ENCODE measurements at regions not wholly inside any gene's neighbourhood (a gene's known extent, or its start where the extent isn't known, plus 50 kb on each side); places are given as distances from the start of the nearest gene placed in this dataset.
"Not testable (repeated sequence)": the region's sequence is repeated elsewhere in the genome, so short reads cannot be mapped to it uniquely, and the experiment has no call there.

GRCh38 chr6:126976253-126976797 is 142.1 kb upstream of the RSPO3 start:
- Histone ChIP-seq H3K4me1 (ENCODE audit: insufficient read depth, low read length, severe bottlenecking) (no peaks in the 10 kb centered on the region), H4K20me1 (ENCODE audit: insufficient read depth, low read length) (no peaks in the 10 kb centered on the region), H3K9me3 (ENCODE audit: low read length) (no peaks in the 10 kb centered on the region), H2AFZ (ENCODE audit: low read length) (no peak overlapping the region), H3K27me3 (ENCODE audit: insufficient read depth, low read length) (no peaks in the 10 kb centered on the region), H3K27ac (ENCODE audit: low read depth, low read length, poor library complexity, severe bottlenecking) (no peak overlapping the region), H3K36me3 (ENCODE audit: insufficient read depth, low read length) (no peaks in the 10 kb centered on the region), H3F3A (ENCODE audit: insufficient read depth, low read length) (no peaks in the 10 kb centered on the region), H3K79me2 (ENCODE audit: insufficient read depth, low read length) (no peaks in the 10 kb centered on the region), H3K4me2 (ENCODE audit: low read length) (no peak overlapping the region), H3K9me2 (ENCODE audit: low read depth, low read length) (no peaks in the 10 kb centered on the region), H3K9ac (ENCODE audit: low read length) (no peak overlapping the region), H3K4me3 (ENCODE audit: low read depth, low read length, poor library complexity, severe bottlenecking) (no peak overlapping the region)
- no peak for TF ChIP-seq EZH2 (IDR thresholded peaks at IDR 0.05; ENCODE audit: borderline replicate concordance, low read length)
- no peak for TF ChIP-seq CTCF (IDR thresholded peaks at IDR 0.05; ENCODE audit: low read length)

- H3F3A ChIP-seq (ENCODE audit: insufficient read depth, low read length): no peaks in the 10 kb centered on the region
- no peaks in the 10 kb centered on the region for H3K27me3 ChIP-seq (ENCODE audit: insufficient read depth, low read length)
- no peaks in the 10 kb centered on the region for H3K4me1 ChIP-seq (ENCODE audit: insufficient read depth, low read length, severe bottlenecking)
- H3K4me3 ChIP-seq (ENCODE audit: low read depth, low read length, poor library complexity, severe bottlenecking): no peak overlapping the region
- TF ChIP-seq EZH2 (IDR thresholded peaks at IDR 0.05; ENCODE audit: borderline replicate concordance, low read length) (no peak), CTCF (IDR thresholded peaks at IDR 0.05; ENCODE audit: low read length) (no peak)
- no peak overlapping the region for H3K27ac ChIP-seq (ENCODE audit: low read depth, low read length, poor library complexity, severe bottlenecking)
- H4K20me1 ChIP-seq (ENCODE audit: insufficient read depth, low read length): no peaks in the 10 kb centered on the region
- H3K9me2 ChIP-seq (ENCODE audit: low read depth, low read length): no peaks in the 10 kb centered on the region
- H3K79me2 ChIP-seq (ENCODE audit: insufficient read depth, low read length): no peaks in the 10 kb centered on the region
- H3K4me2 ChIP-seq (ENCODE audit: low read length): no peak overlapping the region
- H3K9ac ChIP-seq (ENCODE audit: low read length): no peak overlapping the region
- no peaks in the 10 kb centered on the region for H3K9me3 ChIP-seq (ENCODE audit: low read length)
- H2AFZ ChIP-seq (ENCODE audit: low read length): no peak overlapping the region
- H3K36me3 ChIP-seq (ENCODE audit: insufficient read depth, low read length): no peaks in the 10 kb centered on the region
These were observed 134.7 kb upstream of the RSPO3 start for GRCh38 chr6:126983779-126984178.

DNA sequence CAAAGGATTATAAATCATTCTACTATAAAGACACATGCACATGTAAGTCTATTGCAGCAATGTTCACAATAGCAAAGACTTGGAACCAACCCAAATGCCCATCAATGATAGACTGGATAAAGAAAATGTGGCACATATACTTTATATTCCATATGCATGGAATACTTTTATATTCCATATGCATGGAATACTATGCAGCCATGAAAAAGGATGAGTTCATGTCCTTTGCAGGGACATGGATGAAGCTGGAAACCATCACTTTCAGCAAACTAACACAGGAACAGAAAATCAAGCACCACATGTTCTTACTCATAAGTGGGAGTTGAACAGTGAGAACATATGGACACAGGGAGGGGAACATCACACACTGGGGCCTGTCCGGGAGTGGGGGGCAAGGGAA is 130.3 kb upstream of the RSPO3 start:
- H4K20me1 ChIP-seq (ENCODE audit: insufficient read depth, low read length); H3K79me2 ChIP-seq (ENCODE audit: insufficient read depth, low read length); H3K27ac ChIP-seq (ENCODE audit: low read depth, low read length, poor library complexity, severe bottlenecking); H3K9ac ChIP-seq (ENCODE audit: low read length); H3K9me3 ChIP-seq (ENCODE audit: low read length); H3K27me3 ChIP-seq (ENCODE audit: insufficient read depth, low read length); H3F3A ChIP-seq (ENCODE audit: insufficient read depth, low read length); H3K36me3 ChIP-seq (ENCODE audit: insufficient read depth, low read length); H3K9me2 ChIP-seq (ENCODE audit: low read depth, low read length); H3K4me2 ChIP-seq (ENCODE audit: low read length); H3K4me1 ChIP-seq (ENCODE audit: insufficient read depth, low read length, severe bottlenecking); H2AFZ ChIP-seq (ENCODE audit: low read length); H3K4me3 ChIP-seq (ENCODE audit: low read depth, low read length, poor library complexity, severe bottlenecking): not testable (repeated sequence)

DNA sequence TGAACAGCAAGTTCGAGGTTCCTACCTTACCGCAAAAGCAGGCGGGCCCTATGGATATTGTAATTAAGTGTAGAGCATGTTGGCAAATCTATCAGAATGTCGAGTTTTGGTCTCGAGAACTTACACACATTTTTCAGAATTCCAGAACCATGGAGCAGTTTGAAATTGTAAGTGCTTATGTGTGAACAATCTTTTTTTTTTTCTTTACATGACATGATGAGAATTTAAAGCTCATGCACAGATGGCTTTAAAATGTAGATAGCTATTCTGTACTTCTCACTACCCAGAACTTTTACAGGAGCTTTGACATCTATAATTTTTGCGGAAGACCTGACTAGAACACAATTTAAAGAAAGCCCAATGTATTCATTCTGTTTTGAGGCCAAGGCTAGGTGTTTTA is 117.8 kb upstream of the RSPO3 start:
- no peak overlapping the region for H2AFZ ChIP-seq (ENCODE audit: low read length)
- no peaks in the 10 kb centered on the region for H3K4me1 ChIP-seq (ENCODE audit: insufficient read depth, low read length, severe bottlenecking)
- H3F3A ChIP-seq (ENCODE audit: insufficient read depth, low read length): no peaks in the 10 kb centered on the region
- H3K27me3 ChIP-seq (ENCODE audit: insufficient read depth, low read length): no peaks in the 10 kb centered on the region
- no peaks in the 10 kb centered on the region for H3K36me3 ChIP-seq (ENCODE audit: insufficient read depth, low read length)
- H4K20me1 ChIP-seq (ENCODE audit: insufficient read depth, low read length): no peaks in the 10 kb centered on the region
- H3K27ac ChIP-seq (ENCODE audit: low read depth, low read length, poor library complexity, severe bottlenecking): no peak overlapping the region
- no peak overlapping the region for H3K9ac ChIP-seq (ENCODE audit: low read length)
- H3K9me3 ChIP-seq (ENCODE audit: low read length): no peaks in the 10 kb centered on the region
- TF ChIP-seq EZH2 (IDR thresholded peaks at IDR 0.05; ENCODE audit: borderline replicate concordance, low read length) (no peak), CTCF (IDR thresholded peaks at IDR 0.05; ENCODE audit: low read length) (no peak)
- H3K4me3 ChIP-seq (ENCODE audit: low read depth, low read length, poor library complexity, severe bottlenecking): no peak overlapping the region
- no peaks in the 10 kb centered on the region for H3K79me2 ChIP-seq (ENCODE audit: insufficient read depth, low read length)
- no peaks in the 10 kb centered on the region for H3K9me2 ChIP-seq (ENCODE audit: low read depth, low read length)
- no peak overlapping the region for H3K4me2 ChIP-seq (ENCODE audit: low read length)

All from OCI-LY1 (cell line).